Fibroblast of the aortic adventitia (primary cell): ENCODE measurements at regions not wholly inside any gene's neighbourhood (a gene's known extent, or its start where the extent isn't known, plus 50 kb on each side); places are given as distances from the start of the nearest gene placed in this dataset.

Experiments used
- DNase-seq: peaks from one replicate; pipeline ENCODE4 v3.0.0-alpha.2; 2010; ENCODE audit warnings: low read depth
- H3K4me3 ChIP-seq: 2 replicates; pipeline ENCODE4 v1.5.1; 2011; ENCODE audit warnings: low read depth, mild to moderate bottlenecking, control low read depth, low read length, moderate library complexity
- CTCF ChIP-seq: IDR thresholded peaks from 2 replicates; pipeline ENCODE4 v1.5.1; 2011; ENCODE audit warnings: mild to moderate bottlenecking, low read length, control low read depth, inconsistent platforms; ENCODE audit not compliant: insufficient read depth

GRCh38 chr17:34820922-34821321 is 140.3 kb downstream of the CCT6B start:
- DNase-seq = no peak
- TF ChIP-seq CTCF = no peak
- H3K4me3 ChIP-seq = no peak overlapping the region

- no peak for TF ChIP-seq CTCF
- H3K4me3 ChIP-seq = no peak overlapping the region
- no peak for DNase-seq
Observed at GRCh38 chr17:34820248-34820801, 140.9 kb downstream of the CCT6B start.

- no peak overlapping the region for H3K4me3 ChIP-seq
- DNase-seq = no peak
- TF ChIP-seq CTCF = no peak
Observed at GRCh38 chr17:34817252-34818035, 143.8 kb downstream of the CCT6B start.

- TF ChIP-seq CTCF = no peak
- no peak overlapping the region for H3K4me3 ChIP-seq
- DNase-seq = no peak
Observed at GRCh38 chr17:34816848-34817247, 144.4 kb downstream of the CCT6B start.

- no peak for DNase-seq
- TF ChIP-seq CTCF = no peak
- H3K4me3 ChIP-seq = no peak overlapping the region
Observed at GRCh38 chr17:34813290-34813689, 148.0 kb downstream of the CCT6B start.

GRCh38 chr17:34811561-34811960 is 149.7 kb downstream of the CCT6B start:
- TF ChIP-seq CTCF = no peak
- no peak for DNase-seq
- no peak overlapping the region for H3K4me3 ChIP-seq

GRCh38 chr17:34800661-34801060 is 160.6 kb downstream of the CCT6B start:
- no peak for DNase-seq
- TF ChIP-seq CTCF = no peak
- no peak overlapping the region for H3K4me3 ChIP-seq
